PC-3 (cell line): ENCODE measurements at regions not wholly inside any gene's neighbourhood (a gene's known extent, or its start where the extent isn't known, plus 50 kb on each side); places are given as distances from the start of the nearest gene placed in this dataset.
A peak's percentile ranks its signal among the peaks of the same experiment; 100 is the strongest.

Experiments
- ATAC-seq: fragments of 200-7000 bp; cut with Tn5 transposase; 2 replicates; pipeline ENCODE4 v1.9.1; 2020; ENCODE audit warnings: mild to moderate bottlenecking, moderate library complexity
- BruUV-seq: library from RNA; stranded (reverse); fragments of 400-500 nt; replicated peaks from 2 replicates; lab custom pipeline; 2021; lab: Mats Ljungman, UMichigan
- CTCF ChIA-PET: fragments of 300-600 bp; sonication (Branson Sonifier 250); formaldehyde crosslinking; loops from one replicate; lab custom pipeline; 2022; ENCODE audit warnings: antibody characterized with exemption; lab: Charles Lee
- POLR2A ChIA-PET: fragments of 300-600 bp; sonication (Branson Sonifier 250); formaldehyde crosslinking; loops from one replicate; lab custom pipeline; 2022; ENCODE audit warnings: antibody characterized with exemption; ENCODE audit not compliant: unreplicated experiment; lab: Charles Lee
- DNase-seq: peaks from one replicate; pipeline ENCODE4 v3.0.0-alpha.2; 2015
- H2AFZ ChIP-seq: fragments of 300-600 bp; sonication (generic); 2 replicates; pipeline ENCODE4 v1.6.0; 2016; ENCODE audit warnings: antibody characterized with exemption, low read length
- H3F3A ChIP-seq: fragments of 300-600 bp; sonication (generic); one replicate; pipeline ENCODE4 v1.6.0; 2017; ENCODE audit warnings: antibody characterized with exemption, low read length, control low read depth, mild to moderate bottlenecking; ENCODE audit not compliant: unreplicated experiment
- H3K27ac ChIP-seq: fragments of 300-600 bp; sonication (generic); 2 replicates; pipeline ENCODE4 v1.5.1; 2016; ENCODE audit warnings: mild to moderate bottlenecking, low read length
- H3K27me3 ChIP-seq: fragments of 300-600 bp; sonication (generic); 2 replicates; pipeline ENCODE4 v1.6.1; 2016; ENCODE audit warnings: low read length, mixed read lengths
- H3K36me3 ChIP-seq: fragments of 300-600 bp; sonication (generic); 2 replicates; pipeline ENCODE4 v1.6.1; 2016; ENCODE audit warnings: low read depth, mixed run types, low read length, mixed read lengths
- H3K4me1 ChIP-seq: fragments of 300-600 bp; sonication (generic); 2 replicates; pipeline ENCODE4 v1.5.1; 2016; ENCODE audit warnings: low read length; ENCODE audit not compliant: insufficient read depth
- H3K4me2 ChIP-seq: fragments of 300-600 bp; sonication (generic); 2 replicates; pipeline ENCODE4 v1.6.0; 2016; ENCODE audit warnings: low read length
- H3K4me3 ChIP-seq: fragments of 300-600 bp; sonication (generic); 2 replicates; pipeline ENCODE4 v1.5.1; 2016; ENCODE audit warnings: mild to moderate bottlenecking, low read length, mixed read lengths
- H3K79me2 ChIP-seq: fragments of 300-600 bp; sonication (generic); 2 replicates; pipeline ENCODE4 v1.6.1; 2017; ENCODE audit warnings: low read length, mixed read lengths
- H3K9ac ChIP-seq: fragments of 300-600 bp; sonication (generic); 2 replicates; pipeline ENCODE4 v1.6.0; 2016; ENCODE audit warnings: mild to moderate bottlenecking, low read length
- H3K9me2 ChIP-seq: fragments of 300-600 bp; sonication (generic); replicated peaks from 2 replicates; pipeline ENCODE4 v1.6.1; 2016; ENCODE audit warnings: mixed run types, low read length, mixed read lengths
- H3K9me3 ChIP-seq: fragments of 300-600 bp; sonication (generic); 2 replicates; pipeline ENCODE4 v1.6.1; 2016; ENCODE audit warnings: low read length, mixed read lengths
- H4K20me1 ChIP-seq: fragments of 300-600 bp; sonication (generic); 2 replicates; pipeline ENCODE4 v1.6.1; 2016; ENCODE audit warnings: low read length, mixed read lengths
- EZH2 ChIP-seq: fragments of 300-600 bp; sonication (generic); IDR thresholded peaks from one replicate; pipeline ENCODE4 v1.6.1; 2017; ENCODE audit warnings: antibody characterized with exemption, mild to moderate bottlenecking, low read length; ENCODE audit not compliant: unreplicated experiment
- EZH2phosphoT487 ChIP-seq: fragments of 300-600 bp; sonication (generic); IDR thresholded peaks from 2 replicates; pipeline ENCODE4 v1.6.1; 2018; ENCODE audit warnings: mild to moderate bottlenecking, antibody characterized with exemption, low read length, borderline replicate concordance
- intact Hi-C: fragments of 100-400 bp; cut with micrococcal nuclease; formaldehyde crosslinking; loops from 2 replicates; pipeline ENCODE4 v1.9.0; 2023
- TF ChIP-seq, protein P1 (sequence below): fragments of 300-600 bp; sonication (generic); conservative IDR thresholded peaks from 2 replicates; pipeline ENCODE4 v1.5.1; 2017; ENCODE audit warnings: antibody characterized with exemption, low read depth, mild to moderate bottlenecking, low read length

DNA sequence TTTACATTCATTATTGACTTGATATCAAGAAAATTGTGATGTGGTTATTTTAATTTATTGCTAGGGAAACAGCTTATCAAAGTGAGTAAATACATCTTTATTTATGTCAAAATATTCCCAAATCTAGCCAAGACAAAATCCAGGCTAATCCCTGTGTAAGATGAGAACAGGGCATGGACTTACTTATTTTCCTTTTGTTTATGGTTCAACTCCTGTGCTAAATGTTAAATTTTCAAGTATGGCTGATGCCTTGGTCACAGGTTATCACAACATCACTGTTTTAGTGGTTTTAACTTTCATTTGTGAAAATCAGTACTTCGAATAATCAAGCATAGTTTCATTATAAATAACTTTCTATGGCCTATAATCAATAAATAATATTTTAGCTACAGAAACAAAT is 657.0 kb upstream of the SYT4 start:
- Histone ChIP-seq H3K4me3 (no peak overlapping the region), H3K36me3 (no peaks in the 10 kb centered on the region), H3K4me2 (no peak overlapping the region), H3K4me1 (no peaks in the 10 kb centered on the region), H3K79me2 (no peaks in the 10 kb centered on the region), H2AFZ (no peak overlapping the region), H3K9ac (no peak overlapping the region), H4K20me1 (no peaks in the 10 kb centered on the region), H3K27ac (no peak overlapping the region), H3K9me2 (no peaks in the 10 kb centered on the region), H3K9me3 (no peaks in the 10 kb centered on the region), H3F3A (no peaks in the 10 kb centered on the region), H3K27me3 (no peaks in the 10 kb centered on the region)
- intact Hi-C loops, result no loop called here
- no TSS peak for BruUV-seq
- ATAC-seq (no peak), DNase-seq (no peak)
- ChIA-PET CTCF (no interaction called here), POLR2A (no interaction called here)
- TF ChIP-seq, protein P1, sequence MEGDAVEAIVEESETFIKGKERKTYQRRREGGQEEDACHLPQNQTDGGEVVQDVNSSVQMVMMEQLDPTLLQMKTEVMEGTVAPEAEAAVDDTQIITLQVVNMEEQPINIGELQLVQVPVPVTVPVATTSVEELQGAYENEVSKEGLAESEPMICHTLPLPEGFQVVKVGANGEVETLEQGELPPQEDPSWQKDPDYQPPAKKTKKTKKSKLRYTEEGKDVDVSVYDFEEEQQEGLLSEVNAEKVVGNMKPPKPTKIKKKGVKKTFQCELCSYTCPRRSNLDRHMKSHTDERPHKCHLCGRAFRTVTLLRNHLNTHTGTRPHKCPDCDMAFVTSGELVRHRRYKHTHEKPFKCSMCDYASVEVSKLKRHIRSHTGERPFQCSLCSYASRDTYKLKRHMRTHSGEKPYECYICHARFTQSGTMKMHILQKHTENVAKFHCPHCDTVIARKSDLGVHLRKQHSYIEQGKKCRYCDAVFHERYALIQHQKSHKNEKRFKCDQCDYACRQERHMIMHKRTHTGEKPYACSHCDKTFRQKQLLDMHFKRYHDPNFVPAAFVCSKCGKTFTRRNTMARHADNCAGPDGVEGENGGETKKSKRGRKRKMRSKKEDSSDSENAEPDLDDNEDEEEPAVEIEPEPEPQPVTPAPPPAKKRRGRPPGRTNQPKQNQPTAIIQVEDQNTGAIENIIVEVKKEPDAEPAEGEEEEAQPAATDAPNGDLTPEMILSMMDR, result no peak
- TF ChIP-seq EZH2phosphoT487 (no peak), EZH2 (no peak)

DNA sequence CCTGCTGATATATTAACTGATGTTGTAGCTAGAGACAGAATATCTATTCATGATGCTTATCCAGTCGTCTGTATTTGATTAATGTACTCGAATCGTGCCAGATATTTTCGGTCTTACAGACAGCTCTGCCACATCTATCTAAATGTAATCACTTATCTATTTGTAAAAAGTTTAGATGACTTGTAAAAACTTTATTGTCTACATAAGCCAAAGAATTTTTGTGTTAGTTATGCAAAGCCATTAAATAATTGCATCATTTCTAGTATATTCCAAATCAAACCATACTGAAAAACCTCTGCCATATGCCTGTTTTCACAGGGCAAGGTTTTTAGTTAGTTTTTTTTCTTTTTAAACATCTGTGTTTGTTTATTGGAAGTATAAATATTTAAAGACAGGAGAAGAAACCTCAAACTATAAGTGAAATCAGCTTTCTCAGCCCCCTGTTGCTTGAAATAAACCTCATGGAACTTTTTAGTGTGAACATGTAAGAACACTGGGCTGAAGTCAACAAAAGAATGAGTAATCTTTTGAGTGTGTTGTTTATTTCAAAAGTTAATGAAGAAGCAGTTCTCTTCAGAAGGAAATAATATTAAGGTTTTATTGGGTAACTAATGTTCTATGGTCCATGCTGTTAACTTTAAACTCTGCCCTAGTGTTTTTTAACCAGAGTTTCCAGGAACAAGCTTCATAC is 657.6 kb upstream of the SYT4 start:
- ATAC-seq (peak; percentile 54), DNase-seq (no peak)
- no peaks in the 10 kb centered on the region for H3K36me3 ChIP-seq
- H3K27me3 ChIP-seq, result no peaks in the 10 kb centered on the region
- H3K79me2 ChIP-seq, result no peaks in the 10 kb centered on the region
- no peak overlapping the region for H3K4me2 ChIP-seq
- H4K20me1 ChIP-seq, result no peaks in the 10 kb centered on the region
- H2AFZ ChIP-seq, result no peak overlapping the region
- POLR2A ChIA-PET, result no interaction called here
- intact Hi-C loops, result no loop called here
- CTCF ChIA-PET, result no interaction called here
- no peaks in the 10 kb centered on the region for H3K9me2 ChIP-seq
- no peak overlapping the region for H3K27ac ChIP-seq
- H3K9me3 ChIP-seq, result no peaks in the 10 kb centered on the region
- H3K4me1 ChIP-seq, result no peaks in the 10 kb centered on the region
- H3F3A ChIP-seq, result no peaks in the 10 kb centered on the region
- H3K9ac ChIP-seq, result no peak overlapping the region
- H3K4me3 ChIP-seq, result no peak overlapping the region
- BruUV-seq, result no TSS peak
- no peak for TF ChIP-seq EZH2phosphoT487
- TF ChIP-seq, protein P1, result no peak
- no peak for TF ChIP-seq EZH2

DNA sequence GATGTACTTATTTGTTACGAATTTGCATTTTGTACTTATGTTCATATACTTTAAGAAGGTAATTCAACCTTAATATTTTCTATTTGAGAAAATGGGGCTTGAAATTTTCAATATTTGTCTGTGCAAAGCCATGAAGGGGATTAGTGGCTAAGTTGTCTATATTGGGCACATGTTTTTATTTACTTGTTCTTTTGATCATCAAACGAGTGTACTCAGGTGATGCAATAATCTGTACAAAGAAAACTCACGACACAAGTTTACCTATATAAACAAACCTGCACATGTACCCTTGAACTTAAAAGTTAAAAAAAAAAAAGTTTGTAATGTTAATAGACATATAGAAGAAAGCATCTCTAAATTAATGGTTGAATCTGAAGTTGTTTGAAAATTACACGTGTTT is 658.9 kb upstream of the SYT4 start:
- ChIA-PET POLR2A (no interaction called here), CTCF (no interaction called here)
- H3K4me3 ChIP-seq, result no peak overlapping the region
- no peaks in the 10 kb centered on the region for H3K27me3 ChIP-seq
- H3K9me3 ChIP-seq, result no peaks in the 10 kb centered on the region
- no peaks in the 10 kb centered on the region for H3F3A ChIP-seq
- H2AFZ ChIP-seq, result no peak overlapping the region
- TF ChIP-seq EZH2phosphoT487, result no peak
- TF ChIP-seq, protein P1, result no peak
- TF ChIP-seq EZH2, result no peak
- no peaks in the 10 kb centered on the region for H3K4me1 ChIP-seq
- DNase-seq (no peak), ATAC-seq (no peak)
- intact Hi-C loops, result no loop called here
- no peak overlapping the region for H3K27ac ChIP-seq
- H3K4me2 ChIP-seq, result no peak overlapping the region
- H4K20me1 ChIP-seq, result no peaks in the 10 kb centered on the region
- no peaks in the 10 kb centered on the region for H3K79me2 ChIP-seq
- H3K9ac ChIP-seq, result no peak overlapping the region
- H3K36me3 ChIP-seq, result no peaks in the 10 kb centered on the region
- BruUV-seq, result no TSS peak
- H3K9me2 ChIP-seq, result no peaks in the 10 kb centered on the region
